Neural cell (in vitro differentiated cells): ENCODE measurements at regions not wholly inside any gene's neighbourhood (a gene's known extent, or its start where the extent isn't known, plus 50 kb on each side); places are given as distances from the start of the nearest gene placed in this dataset.

Source experiments
- H2AFZ ChIP-seq: fragments of 200-600, 300-800 bp; sonication (generic), shearing (Covaris generic); 2 replicates; pipeline ENCODE4 v1.6.0; 2014; ENCODE audit warnings: low read depth, mild to moderate bottlenecking, antibody characterized with exemption, low read length, moderate library complexity
- H3F3A ChIP-seq: fragments of 200-600 bp; shearing (Covaris generic); 2 replicates; pipeline ENCODE4 v1.6.1; 2016; ENCODE audit warnings: mild to moderate bottlenecking, moderate library complexity, mixed read lengths, antibody characterized with exemption, low read length; ENCODE audit not compliant: insufficient read depth, poor library complexity, severe bottlenecking
- H3K27ac ChIP-seq: fragments of 200-600, 300-800 bp; sonication (generic), shearing (Covaris generic); 2 replicates; pipeline ENCODE4 v1.5.1; 2014; ENCODE audit warnings: mild to moderate bottlenecking, low read length, moderate library complexity
- H3K27me3 ChIP-seq: fragments of 300-800, 200-600 bp; sonication (generic), shearing (Covaris generic); 2 replicates; pipeline ENCODE4 v1.6.0; 2014; ENCODE audit warnings: mild to moderate bottlenecking, low read depth, low read length, moderate library complexity; ENCODE audit not compliant: insufficient read depth
- H3K36me3 ChIP-seq: fragments of 300-800, 200-600 bp; sonication (generic), shearing (Covaris generic); 2 replicates; pipeline ENCODE4 v1.5.1; 2014; ENCODE audit warnings: mild to moderate bottlenecking, antibody characterized with exemption, low read length, moderate library complexity; ENCODE audit not compliant: insufficient read depth
- H3K4me2 ChIP-seq: fragments of 300-800, 200-600 bp; sonication (generic), shearing (Covaris generic); 2 replicates; pipeline ENCODE4 v1.6.0; 2014; ENCODE audit warnings: mild to moderate bottlenecking, low read length
- H3K4me3 ChIP-seq: fragments of 300-800, 200-600 bp; sonication (generic), shearing (Covaris generic); 2 replicates; pipeline ENCODE4 v1.5.1; 2014; ENCODE audit warnings: mild to moderate bottlenecking, low read length, moderate library complexity
- H3K79me2 ChIP-seq: fragments of 200-600 bp; shearing (Covaris generic); replicated peaks from 2 replicates; pipeline ENCODE4 v1.6.0; 2014; ENCODE audit warnings: mild to moderate bottlenecking, low read length, moderate library complexity; ENCODE audit not compliant: insufficient read depth
- H3K9ac ChIP-seq: fragments of 300-800, 200-600 bp; sonication (generic), shearing (Covaris generic); 2 replicates; pipeline ENCODE4 v1.6.1; 2016; ENCODE audit warnings: mild to moderate bottlenecking, low read length, mixed read lengths
- H3K9me2 ChIP-seq: fragments of 200-600 bp; shearing (Covaris generic); 2 replicates; pipeline ENCODE4 v1.6.1; 2016; ENCODE audit warnings: mild to moderate bottlenecking, low read length, mixed read lengths; ENCODE audit not compliant: insufficient read depth
- H3K9me3 ChIP-seq: fragments of 200-600, 300-800 bp; sonication (generic), shearing (Covaris generic); 2 replicates; pipeline ENCODE4 v1.6.1; 2016; ENCODE audit warnings: mild to moderate bottlenecking, mixed run types, low read length, moderate library complexity, mixed read lengths
- H4K20me1 ChIP-seq: fragments of 200-600 bp; shearing (Covaris generic); 2 replicates; pipeline ENCODE4 v1.6.1; 2016; ENCODE audit warnings: mild to moderate bottlenecking, mixed run types; ENCODE audit not compliant: insufficient read depth
- EP300 ChIP-seq: fragments of 450-650 bp; conservative IDR thresholded peaks from 2 replicates; pipeline ENCODE4 v1.6.1; 2014; ENCODE audit warnings: antibody characterized with exemption, mild to moderate bottlenecking, moderate library complexity; ENCODE audit not compliant: poor library complexity, severe bottlenecking
- EZH2 ChIP-seq: fragments of 200-600, 300-800 bp; shearing (Covaris generic), sonication (generic); IDR thresholded peaks from 2 replicates; pipeline ENCODE4 v1.6.1; 2014; ENCODE audit warnings: antibody characterized with exemption, low read length, borderline replicate concordance, mild to moderate bottlenecking; ENCODE audit not compliant: insufficient read depth, poor library complexity, severe bottlenecking
- MXI1 ChIP-seq: fragments of 450-650 bp; conservative IDR thresholded peaks from 2 replicates; pipeline ENCODE4 v1.6.1; 2014; ENCODE audit warnings: antibody characterized with exemption, mild to moderate bottlenecking; ENCODE audit not compliant: poor library complexity, severe bottlenecking
- POLR2AphosphoS5 ChIP-seq: IDR thresholded peaks from 2 replicates; pipeline ENCODE4 v1.6.1; 2012
- RAD21 ChIP-seq: fragments of 450-650 bp; conservative IDR thresholded peaks from 2 replicates; pipeline ENCODE4 v1.6.1; 2014; ENCODE audit warnings: antibody characterized with exemption, mild to moderate bottlenecking, moderate library complexity
- SMC3 ChIP-seq: fragments of 450-650 bp; conservative IDR thresholded peaks from 2 replicates; pipeline ENCODE4 v1.6.1; 2014; ENCODE audit warnings: antibody characterized with exemption, mild to moderate bottlenecking, moderate library complexity; ENCODE audit not compliant: poor library complexity
- TAF1 ChIP-seq: IDR thresholded peaks from 2 replicates; pipeline ENCODE4 v1.6.1; 2012; ENCODE audit warnings: low read depth
- TF ChIP-seq, protein P1 (sequence below): IDR thresholded peaks from 2 replicates; pipeline ENCODE4 v1.6.1; 2012; ENCODE audit warnings: borderline replicate concordance
- TF ChIP-seq, protein P2 (sequence below): fragments of 450-650 bp; IDR thresholded peaks from 2 replicates; pipeline ENCODE4 v1.5.1; 2014; ENCODE audit warnings: antibody characterized with exemption, mild to moderate bottlenecking, moderate library complexity; ENCODE audit not compliant: poor library complexity, severe bottlenecking

- Histone ChIP-seq H3K9me2 (no peaks in the 10 kb centered on the region), H4K20me1 (no peaks in the 10 kb centered on the region), H3K9ac (no peak overlapping the region), H3K9me3 (no peaks in the 10 kb centered on the region), H3K4me3 (no peak overlapping the region), H3K79me2 (no peaks in the 10 kb centered on the region), H3K4me2 (no peak overlapping the region), H3K36me3 (no peaks in the 10 kb centered on the region), H3F3A (no peaks in the 10 kb centered on the region), H2AFZ (no peak overlapping the region), H3K27me3 (no peaks in the 10 kb centered on the region), H3K27ac (no peak overlapping the region)
- no peak for TF ChIP-seq EP300
- TF ChIP-seq, protein P1, sequence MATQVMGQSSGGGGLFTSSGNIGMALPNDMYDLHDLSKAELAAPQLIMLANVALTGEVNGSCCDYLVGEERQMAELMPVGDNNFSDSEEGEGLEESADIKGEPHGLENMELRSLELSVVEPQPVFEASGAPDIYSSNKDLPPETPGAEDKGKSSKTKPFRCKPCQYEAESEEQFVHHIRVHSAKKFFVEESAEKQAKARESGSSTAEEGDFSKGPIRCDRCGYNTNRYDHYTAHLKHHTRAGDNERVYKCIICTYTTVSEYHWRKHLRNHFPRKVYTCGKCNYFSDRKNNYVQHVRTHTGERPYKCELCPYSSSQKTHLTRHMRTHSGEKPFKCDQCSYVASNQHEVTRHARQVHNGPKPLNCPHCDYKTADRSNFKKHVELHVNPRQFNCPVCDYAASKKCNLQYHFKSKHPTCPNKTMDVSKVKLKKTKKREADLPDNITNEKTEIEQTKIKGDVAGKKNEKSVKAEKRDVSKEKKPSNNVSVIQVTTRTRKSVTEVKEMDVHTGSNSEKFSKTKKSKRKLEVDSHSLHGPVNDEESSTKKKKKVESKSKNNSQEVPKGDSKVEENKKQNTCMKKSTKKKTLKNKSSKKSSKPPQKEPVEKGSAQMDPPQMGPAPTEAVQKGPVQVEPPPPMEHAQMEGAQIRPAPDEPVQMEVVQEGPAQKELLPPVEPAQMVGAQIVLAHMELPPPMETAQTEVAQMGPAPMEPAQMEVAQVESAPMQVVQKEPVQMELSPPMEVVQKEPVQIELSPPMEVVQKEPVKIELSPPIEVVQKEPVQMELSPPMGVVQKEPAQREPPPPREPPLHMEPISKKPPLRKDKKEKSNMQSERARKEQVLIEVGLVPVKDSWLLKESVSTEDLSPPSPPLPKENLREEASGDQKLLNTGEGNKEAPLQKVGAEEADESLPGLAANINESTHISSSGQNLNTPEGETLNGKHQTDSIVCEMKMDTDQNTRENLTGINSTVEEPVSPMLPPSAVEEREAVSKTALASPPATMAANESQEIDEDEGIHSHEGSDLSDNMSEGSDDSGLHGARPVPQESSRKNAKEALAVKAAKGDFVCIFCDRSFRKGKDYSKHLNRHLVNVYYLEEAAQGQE = no peak
- TF ChIP-seq POLR2AphosphoS5 = no peak
- no peak for TF ChIP-seq RAD21
- no peak for TF ChIP-seq TAF1
- no peak for TF ChIP-seq SMC3
- TF ChIP-seq, protein P2, sequence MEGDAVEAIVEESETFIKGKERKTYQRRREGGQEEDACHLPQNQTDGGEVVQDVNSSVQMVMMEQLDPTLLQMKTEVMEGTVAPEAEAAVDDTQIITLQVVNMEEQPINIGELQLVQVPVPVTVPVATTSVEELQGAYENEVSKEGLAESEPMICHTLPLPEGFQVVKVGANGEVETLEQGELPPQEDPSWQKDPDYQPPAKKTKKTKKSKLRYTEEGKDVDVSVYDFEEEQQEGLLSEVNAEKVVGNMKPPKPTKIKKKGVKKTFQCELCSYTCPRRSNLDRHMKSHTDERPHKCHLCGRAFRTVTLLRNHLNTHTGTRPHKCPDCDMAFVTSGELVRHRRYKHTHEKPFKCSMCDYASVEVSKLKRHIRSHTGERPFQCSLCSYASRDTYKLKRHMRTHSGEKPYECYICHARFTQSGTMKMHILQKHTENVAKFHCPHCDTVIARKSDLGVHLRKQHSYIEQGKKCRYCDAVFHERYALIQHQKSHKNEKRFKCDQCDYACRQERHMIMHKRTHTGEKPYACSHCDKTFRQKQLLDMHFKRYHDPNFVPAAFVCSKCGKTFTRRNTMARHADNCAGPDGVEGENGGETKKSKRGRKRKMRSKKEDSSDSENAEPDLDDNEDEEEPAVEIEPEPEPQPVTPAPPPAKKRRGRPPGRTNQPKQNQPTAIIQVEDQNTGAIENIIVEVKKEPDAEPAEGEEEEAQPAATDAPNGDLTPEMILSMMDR = no peak
- no peak for TF ChIP-seq MXI1
- TF ChIP-seq EZH2 = no peak
Measured at GRCh38 chr3:118181274-118181673, 853.4 kb downstream of the IGSF11 start.

- TF ChIP-seq EP300 (no peak), EZH2 (no peak), RAD21 (no peak), TAF1 (no peak), POLR2AphosphoS5 (no peak), SMC3 (no peak), MXI1 (no peak)
- TF ChIP-seq, protein P2 = no peak
- TF ChIP-seq, protein P1 = no peak
- Histone ChIP-seq H3K27me3 (no peaks in the 10 kb centered on the region), H3K9me3 (no peaks in the 10 kb centered on the region), H3K36me3 (no peaks in the 10 kb centered on the region), H4K20me1 (no peaks in the 10 kb centered on the region), H3F3A (no peaks in the 10 kb centered on the region), H3K9me2 (no peaks in the 10 kb centered on the region), H3K27ac (no peak overlapping the region), H3K9ac (no peak overlapping the region), H2AFZ (no peak overlapping the region), H3K4me3 (no peak overlapping the region), H3K79me2 (no peaks in the 10 kb centered on the region), H3K4me2 (no peak overlapping the region)
Measured at GRCh38 chr3:118186051-118186450, 848.6 kb downstream of the IGSF11 start.
